ENCODE measurements at regions not wholly inside any gene's neighbourhood (a gene's known extent, or its start where the extent isn't known, plus 50 kb on each side); places are given as distances from the start of the nearest gene placed in this dataset.
"Not testable (repeated sequence)": the region's sequence is repeated elsewhere in the genome, so short reads cannot be mapped to it uniquely, and the experiment has no call there.

- DNase-seq (ENCODE audit: low spot score in 2 of 2) (no peak), ATAC-seq (no peak)
- no peak overlapping the region for H3K27ac Mint-ChIP-seq
- H3K36me3 Mint-ChIP-seq = no peaks in the 10 kb centered on the region
- no peaks in the 10 kb centered on the region for H3K9me3 Mint-ChIP-seq
Observed at GRCh38 chr3:150129166-150129565, 158.5 kb upstream of the PFN2 start.

GRCh38 chr3:150128126-150128525, 157.4 kb upstream of the PFN2 start:
- no peak for ATAC-seq
- Mint-ChIP-seq H3K27ac (no peak overlapping the region), H3K36me3 (no peaks in the 10 kb centered on the region), H3K9me3 (no peaks in the 10 kb centered on the region)
- no peak for DNase-seq (ENCODE audit: low spot score in 2 of 2)

GRCh38 chr3:150127011-150127490, 156.4 kb upstream of the PFN2 start:
- Mint-ChIP-seq H3K27ac (no peak overlapping the region), H3K36me3 (peaks cover 0 to 2% of the 10 kb centered on the region in 2 donors), H3K9me3 (peaks cover 0 to 1% of the 10 kb centered on the region in 2 donors)
- ATAC-seq (no peak), DNase-seq (ENCODE audit: low spot score in 2 of 2) (no peak)

- ATAC-seq = no peak
- no peak for DNase-seq (ENCODE audit: low spot score in 2 of 2)
- Mint-ChIP-seq H3K27ac (no peak overlapping the region), H3K9me3 (peaks cover 0 to 9% of the 10 kb centered on the region in 2 donors), H3K36me3 (peaks cover 0 to 6% of the 10 kb centered on the region in 2 donors)
Observed at GRCh38 chr3:150124142-150124541, 153.4 kb upstream of the PFN2 start.

- H3K36me3 Mint-ChIP-seq; H3K9me3 Mint-ChIP-seq; ATAC-seq; DNase-seq (ENCODE audit: low spot score in 2 of 2); H3K27ac Mint-ChIP-seq: not testable (repeated sequence)
Observed at GRCh38 chr3:150123249-150123648, 152.6 kb upstream of the PFN2 start.

- no peak for DNase-seq (ENCODE audit: low spot score in 2 of 2)
- H3K27ac Mint-ChIP-seq = no peak overlapping the region
- no peak for ATAC-seq
- peaks cover 0 to 6% of the 10 kb centered on the region in 2 donors for H3K36me3 Mint-ChIP-seq
- peaks cover 0 to 9% of the 10 kb centered on the region in 2 donors for H3K9me3 Mint-ChIP-seq
Observed at GRCh38 chr3:150118219-150118618, 147.5 kb upstream of the PFN2 start.

GRCh38 chr3:150117076-150117475, 146.4 kb upstream of the PFN2 start:
- no peak for DNase-seq (ENCODE audit: low spot score in 2 of 2)
- Mint-ChIP-seq H3K36me3 (peaks cover 0 to 4% of the 10 kb centered on the region in 2 donors), H3K9me3 (peaks cover 0 to 8% of the 10 kb centered on the region in 2 donors), H3K27ac (no peak overlapping the region)
- ATAC-seq = no peak

- Mint-ChIP-seq H3K27ac (no peak overlapping the region), H3K36me3 (no peaks in the 10 kb centered on the region), H3K9me3 (peaks cover 0 to 5% of the 10 kb centered on the region in 2 donors)
- no peak for DNase-seq (ENCODE audit: low spot score in 2 of 2)
- no peak for ATAC-seq
Observed at GRCh38 chr3:150116196-150116595, 145.5 kb upstream of the PFN2 start.

- ATAC-seq (peak; percentile 66 to 97), DNase-seq (ENCODE audit: low spot score in 2 of 2) (peak in 1 of 2 donors; percentile 5)
- H3K36me3 Mint-ChIP-seq = no peaks in the 10 kb centered on the region
- no peaks in the 10 kb centered on the region for H3K9me3 Mint-ChIP-seq
- H3K27ac Mint-ChIP-seq = no peak overlapping the region
Observed at GRCh38 chr3:150114873-150115540, 144.3 kb upstream of the PFN2 start.

GRCh38 chr3:150114273-150114672, 143.6 kb upstream of the PFN2 start:
- no peak overlapping the region for H3K27ac Mint-ChIP-seq
- DNase-seq (ENCODE audit: low spot score in 2 of 2) = no peak
- ATAC-seq = no peak
- H3K9me3 Mint-ChIP-seq = no peaks in the 10 kb centered on the region
- no peaks in the 10 kb centered on the region for H3K36me3 Mint-ChIP-seq

GRCh38 chr3:150110097-150110496, 139.4 kb upstream of the PFN2 start:
- ATAC-seq (no peak), DNase-seq (ENCODE audit: low spot score in 2 of 2) (no peak)
- H3K27ac Mint-ChIP-seq = no peak overlapping the region
- H3K36me3 Mint-ChIP-seq = no peaks in the 10 kb centered on the region
- H3K9me3 Mint-ChIP-seq = no peaks in the 10 kb centered on the region

- Mint-ChIP-seq H3K27ac (no peak overlapping the region), H3K36me3 (no peaks in the 10 kb centered on the region), H3K9me3 (no peaks in the 10 kb centered on the region)
- DNase-seq (ENCODE audit: low spot score in 2 of 2) = no peak
- no peak for ATAC-seq
Observed at GRCh38 chr3:150107429-150108175, 136.9 kb upstream of the PFN2 start.

- Mint-ChIP-seq H3K9me3 (no peaks in the 10 kb centered on the region), H3K36me3 (peaks cover 0 to 5% of the 10 kb centered on the region in 2 donors), H3K27ac (no peak overlapping the region)
- ATAC-seq (no peak), DNase-seq (ENCODE audit: low spot score in 2 of 2) (no peak)
Observed at GRCh38 chr3:150106740-150107428, 136.2 kb upstream of the PFN2 start.

- ATAC-seq = no peak
- H3K27ac Mint-ChIP-seq = no peak overlapping the region
- no peak for DNase-seq (ENCODE audit: low spot score in 2 of 2)
- peaks cover 0 to 6% of the 10 kb centered on the region in 2 donors for H3K9me3 Mint-ChIP-seq
- peaks cover 0 to 9% of the 10 kb centered on the region in 2 donors for H3K36me3 Mint-ChIP-seq
Observed at GRCh38 chr3:150105886-150106612, 135.4 kb upstream of the PFN2 start.

GRCh38 chr3:150105025-150105424, 134.3 kb upstream of the PFN2 start:
- peaks cover 0 to 9% of the 10 kb centered on the region in 2 donors for H3K36me3 Mint-ChIP-seq
- ATAC-seq (no peak), DNase-seq (ENCODE audit: low spot score in 2 of 2) (no peak)
- no peak overlapping the region for H3K27ac Mint-ChIP-seq
- peaks cover 0 to 6% of the 10 kb centered on the region in 2 donors for H3K9me3 Mint-ChIP-seq

- no peak for ATAC-seq
- peaks cover 0 to 6% of the 10 kb centered on the region in 2 donors for H3K9me3 Mint-ChIP-seq
- DNase-seq (ENCODE audit: low spot score in 2 of 2) = no peak
- no peak overlapping the region for H3K27ac Mint-ChIP-seq
- peaks cover 0 to 9% of the 10 kb centered on the region in 2 donors for H3K36me3 Mint-ChIP-seq
Observed at GRCh38 chr3:150104564-150104963, 133.9 kb upstream of the PFN2 start.
